OCI-LY7 (cell line): ENCODE measurements at regions not wholly inside any gene's neighbourhood (a gene's known extent, or its start where the extent isn't known, plus 50 kb on each side); places are given as distances from the start of the nearest gene placed in this dataset.

Source experiments
- BruUV-seq: library from RNA; stranded (reverse); fragments of 400-500 nt; replicated peaks from 2 replicates; lab custom pipeline; 2021; lab: Mats Ljungman, UMichigan
- CTCF ChIA-PET: fragments of 300-600 bp; sonication (Branson Sonifier 250); formaldehyde crosslinking; loops from one replicate; lab custom pipeline; 2022; ENCODE audit warnings: antibody characterized with exemption; ENCODE audit not compliant: unreplicated experiment; lab: Charles Lee
- POLR2A ChIA-PET: fragments of 300-600 bp; sonication (Branson Sonifier 250); formaldehyde crosslinking; loops from one replicate; lab custom pipeline; 2022; ENCODE audit warnings: antibody characterized with exemption; lab: Charles Lee
- DNase-seq: peaks from one replicate; pipeline ENCODE4 v3.0.0-alpha.2; 2015; ENCODE audit warnings: low spot score
- H2AFZ ChIP-seq: fragments of 200-600 bp; sonication (generic), shearing (Covaris generic); 2 replicates; pipeline ENCODE4 v1.6.1; 2014; ENCODE audit warnings: mild to moderate bottlenecking, antibody characterized with exemption, low read length, moderate library complexity
- H3K27ac ChIP-seq: fragments of 200-600 bp; sonication (generic); 2 replicates; pipeline ENCODE4 v1.5.1; 2014; ENCODE audit warnings: mixed run types, low read depth, mild to moderate bottlenecking, moderate library complexity, low read length, inconsistent platforms; ENCODE audit not compliant: poor library complexity, severe bottlenecking
- H3K36me3 ChIP-seq: fragments of 200-600 bp; sonication (generic); 2 replicates; pipeline ENCODE4 v1.6.1; 2014; ENCODE audit warnings: mild to moderate bottlenecking, antibody characterized with exemption, low read length, moderate library complexity, mixed read lengths; ENCODE audit not compliant: insufficient read depth
- H3K4me1 ChIP-seq: fragments of 200-600 bp; sonication (generic); 2 replicates; pipeline ENCODE4 v1.5.1; 2014; ENCODE audit warnings: mild to moderate bottlenecking, low read length; ENCODE audit not compliant: insufficient read depth, poor library complexity, severe bottlenecking
- H3K4me2 ChIP-seq: fragments of 200-600 bp; sonication (generic); 2 replicates; pipeline ENCODE4 v1.6.1; 2014; ENCODE audit warnings: mild to moderate bottlenecking, low read length
- H3K4me3 ChIP-seq: fragments of 200-600 bp; sonication (generic); 2 replicates; pipeline ENCODE4 v1.5.1; 2014; ENCODE audit warnings: mild to moderate bottlenecking, low read depth, low read length; ENCODE audit not compliant: poor library complexity, severe bottlenecking
- H3K79me2 ChIP-seq: fragments of 200-600 bp; sonication (generic); 2 replicates; pipeline ENCODE4 v1.6.1; 2016; ENCODE audit warnings: low read depth, mild to moderate bottlenecking, low read length, moderate library complexity, mixed read lengths; ENCODE audit not compliant: insufficient read depth
- H3K9me2 ChIP-seq: fragments of 200-600 bp; sonication (generic); 2 replicates; pipeline ENCODE4 v1.6.1; 2016; ENCODE audit warnings: mild to moderate bottlenecking, low read length, mixed read lengths; ENCODE audit not compliant: insufficient read depth
- H3K9me3 ChIP-seq: fragments of 200-600 bp; sonication (generic); 2 replicates; pipeline ENCODE4 v1.6.1; 2014; ENCODE audit warnings: mild to moderate bottlenecking, mixed run types, low read length, mixed read lengths
- H4K20me1 ChIP-seq: fragments of 200-600 bp; sonication (generic); 2 replicates; pipeline ENCODE4 v1.6.1; 2014; ENCODE audit warnings: mild to moderate bottlenecking, antibody characterized with exemption, low read length, moderate library complexity, mixed read lengths; ENCODE audit not compliant: insufficient read depth
- CTCF ChIP-seq: fragments of 200-600 bp; sonication (generic); conservative IDR thresholded peaks from 2 replicates; pipeline ENCODE4 v1.5.1; 2014; ENCODE audit warnings: mild to moderate bottlenecking, antibody characterized with exemption, low read length, moderate library complexity, mixed read lengths
- EZH2phosphoT487 ChIP-seq: fragments of 200-600 bp; sonication (generic); IDR thresholded peaks from 2 replicates; pipeline ENCODE4 v1.6.1; 2018; ENCODE audit warnings: low read depth, borderline replicate concordance, mild to moderate bottlenecking, mixed run types, antibody characterized with exemption, low read length, moderate library complexity, mixed read lengths
- intact Hi-C: fragments of 100-400 bp; cut with micrococcal nuclease; formaldehyde crosslinking; loops from one replicate; pipeline ENCODE4 v1.10.0; 2022; ENCODE audit not compliant: unreplicated experiment

DNA sequence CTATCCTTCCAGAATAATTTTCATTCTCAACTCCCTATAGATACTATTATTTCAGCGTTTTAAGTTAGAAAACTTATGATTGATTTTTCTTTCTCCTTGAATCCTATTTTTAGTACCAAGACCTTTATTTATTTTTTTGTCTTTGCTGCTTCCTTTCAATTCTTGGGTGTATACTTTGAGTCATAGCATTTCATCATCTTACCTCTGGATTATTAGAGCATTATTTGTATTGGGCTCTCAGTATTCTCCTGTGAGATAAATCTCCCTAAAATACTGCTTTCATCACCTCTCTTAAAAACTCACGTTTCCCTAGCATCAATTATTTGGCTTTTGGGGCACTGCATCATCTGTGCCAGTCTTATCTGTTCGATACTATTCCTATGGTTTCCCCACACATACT lies 222.8 kb downstream of the POSTN start:
- no TSS peak for BruUV-seq
- Histone ChIP-seq H3K4me3 (no peak overlapping the region), H3K9me2 (no peaks in the 10 kb centered on the region), H3K9me3 (no peaks in the 10 kb centered on the region), H4K20me1 (no peaks in the 10 kb centered on the region), H3K4me1 (no peaks in the 10 kb centered on the region), H3K36me3 (no peaks in the 10 kb centered on the region), H3K27ac (no peak overlapping the region), H3K79me2 (no peaks in the 10 kb centered on the region), H2AFZ (no peak overlapping the region), H3K4me2 (no peak overlapping the region)
- TF ChIP-seq EZH2phosphoT487 (no peak), CTCF (no peak)
- POLR2A ChIA-PET, result no interaction called here
- intact Hi-C loops, result no loop called here
- DNase-seq, result no peak
- CTCF ChIA-PET, result no interaction called here

- Histone ChIP-seq H3K79me2 (no peaks in the 10 kb centered on the region), H3K4me1 (no peaks in the 10 kb centered on the region), H3K9me2 (no peaks in the 10 kb centered on the region), H3K4me3 (no peak overlapping the region), H2AFZ (no peak overlapping the region), H4K20me1 (no peaks in the 10 kb centered on the region), H3K4me2 (no peak overlapping the region), H3K27ac (no peak overlapping the region), H3K9me3 (no peaks in the 10 kb centered on the region), H3K36me3 (no peaks in the 10 kb centered on the region)
- CTCF ChIA-PET, result no interaction called here
- TF ChIP-seq CTCF (no peak), EZH2phosphoT487 (no peak)
- intact Hi-C loops, result no loop called here
- no peak for DNase-seq
- BruUV-seq, result no TSS peak
- POLR2A ChIA-PET, result no interaction called here
These were observed 223.5 kb downstream of the POSTN start for GRCh38 chr13:37375071-37375470.

- ChIA-PET CTCF (no interaction called here), POLR2A (interaction anchor here (1.7 kb wide), 1 partner anchor 11 kb away, joined by 6 read pairs; no protein-coding TSS in a partner anchor)
- intact Hi-C loops, result no loop called here
- BruUV-seq, result no TSS peak
- Histone ChIP-seq H3K36me3 (no peaks in the 10 kb centered on the region), H3K4me3 (no peak overlapping the region), H3K4me2 (no peak overlapping the region), H4K20me1 (no peaks in the 10 kb centered on the region), H3K4me1 (no peaks in the 10 kb centered on the region), H3K9me2 (no peaks in the 10 kb centered on the region), H3K79me2 (no peaks in the 10 kb centered on the region), H3K9me3 (no peaks in the 10 kb centered on the region), H2AFZ (no peak overlapping the region), H3K27ac (no peak overlapping the region)
- TF ChIP-seq EZH2phosphoT487 (no peak), CTCF (no peak)
- DNase-seq, result no peak
These were observed 229.0 kb downstream of the POSTN start for GRCh38 chr13:37369616-37370015.
